OCI-LY7 (cell line): ENCODE measurements at regions not wholly inside any gene's neighbourhood (a gene's known extent, or its start where the extent isn't known, plus 50 kb on each side); places are given as distances from the start of the nearest gene placed in this dataset.
A peak's percentile ranks its signal among the peaks of the same experiment; 100 is the strongest.

ENCODE experiments used
- BruUV-seq: library from RNA; stranded (reverse); fragments of 400-500 nt; replicated peaks from 2 replicates; lab custom pipeline; 2021; lab: Mats Ljungman, UMichigan
- CTCF ChIA-PET: fragments of 300-600 bp; sonication (Branson Sonifier 250); formaldehyde crosslinking; loops from one replicate; lab custom pipeline; 2022; ENCODE audit warnings: antibody characterized with exemption; ENCODE audit not compliant: unreplicated experiment; lab: Charles Lee
- POLR2A ChIA-PET: fragments of 300-600 bp; sonication (Branson Sonifier 250); formaldehyde crosslinking; loops from one replicate; lab custom pipeline; 2022; ENCODE audit warnings: antibody characterized with exemption; lab: Charles Lee
- DNase-seq: peaks from one replicate; pipeline ENCODE4 v3.0.0-alpha.2; 2015; ENCODE audit warnings: low spot score
- H2AFZ ChIP-seq: fragments of 200-600 bp; sonication (generic), shearing (Covaris generic); 2 replicates; pipeline ENCODE4 v1.6.1; 2014; ENCODE audit warnings: mild to moderate bottlenecking, antibody characterized with exemption, low read length, moderate library complexity
- H3K27ac ChIP-seq: fragments of 200-600 bp; sonication (generic); 2 replicates; pipeline ENCODE4 v1.5.1; 2014; ENCODE audit warnings: mixed run types, low read depth, mild to moderate bottlenecking, moderate library complexity, low read length, inconsistent platforms; ENCODE audit not compliant: poor library complexity, severe bottlenecking
- H3K36me3 ChIP-seq: fragments of 200-600 bp; sonication (generic); 2 replicates; pipeline ENCODE4 v1.6.1; 2014; ENCODE audit warnings: mild to moderate bottlenecking, antibody characterized with exemption, low read length, moderate library complexity, mixed read lengths; ENCODE audit not compliant: insufficient read depth
- H3K4me1 ChIP-seq: fragments of 200-600 bp; sonication (generic); 2 replicates; pipeline ENCODE4 v1.5.1; 2014; ENCODE audit warnings: mild to moderate bottlenecking, low read length; ENCODE audit not compliant: insufficient read depth, poor library complexity, severe bottlenecking
- H3K4me2 ChIP-seq: fragments of 200-600 bp; sonication (generic); 2 replicates; pipeline ENCODE4 v1.6.1; 2014; ENCODE audit warnings: mild to moderate bottlenecking, low read length
- H3K4me3 ChIP-seq: fragments of 200-600 bp; sonication (generic); 2 replicates; pipeline ENCODE4 v1.5.1; 2014; ENCODE audit warnings: mild to moderate bottlenecking, low read depth, low read length; ENCODE audit not compliant: poor library complexity, severe bottlenecking
- H3K79me2 ChIP-seq: fragments of 200-600 bp; sonication (generic); 2 replicates; pipeline ENCODE4 v1.6.1; 2016; ENCODE audit warnings: low read depth, mild to moderate bottlenecking, low read length, moderate library complexity, mixed read lengths; ENCODE audit not compliant: insufficient read depth
- H3K9me2 ChIP-seq: fragments of 200-600 bp; sonication (generic); 2 replicates; pipeline ENCODE4 v1.6.1; 2016; ENCODE audit warnings: mild to moderate bottlenecking, low read length, mixed read lengths; ENCODE audit not compliant: insufficient read depth
- H3K9me3 ChIP-seq: fragments of 200-600 bp; sonication (generic); 2 replicates; pipeline ENCODE4 v1.6.1; 2014; ENCODE audit warnings: mild to moderate bottlenecking, mixed run types, low read length, mixed read lengths
- H4K20me1 ChIP-seq: fragments of 200-600 bp; sonication (generic); 2 replicates; pipeline ENCODE4 v1.6.1; 2014; ENCODE audit warnings: mild to moderate bottlenecking, antibody characterized with exemption, low read length, moderate library complexity, mixed read lengths; ENCODE audit not compliant: insufficient read depth
- EZH2phosphoT487 ChIP-seq: fragments of 200-600 bp; sonication (generic); IDR thresholded peaks from 2 replicates; pipeline ENCODE4 v1.6.1; 2018; ENCODE audit warnings: low read depth, borderline replicate concordance, mild to moderate bottlenecking, mixed run types, antibody characterized with exemption, low read length, moderate library complexity, mixed read lengths
- intact Hi-C: fragments of 100-400 bp; cut with micrococcal nuclease; formaldehyde crosslinking; loops from one replicate; pipeline ENCODE4 v1.10.0; 2022; ENCODE audit not compliant: unreplicated experiment
- TF ChIP-seq, protein P1 (sequence below): fragments of 200-600 bp; sonication (generic); conservative IDR thresholded peaks from 2 replicates; pipeline ENCODE4 v1.5.1; 2014; ENCODE audit warnings: mild to moderate bottlenecking, antibody characterized with exemption, low read length, moderate library complexity, mixed read lengths

DNA sequence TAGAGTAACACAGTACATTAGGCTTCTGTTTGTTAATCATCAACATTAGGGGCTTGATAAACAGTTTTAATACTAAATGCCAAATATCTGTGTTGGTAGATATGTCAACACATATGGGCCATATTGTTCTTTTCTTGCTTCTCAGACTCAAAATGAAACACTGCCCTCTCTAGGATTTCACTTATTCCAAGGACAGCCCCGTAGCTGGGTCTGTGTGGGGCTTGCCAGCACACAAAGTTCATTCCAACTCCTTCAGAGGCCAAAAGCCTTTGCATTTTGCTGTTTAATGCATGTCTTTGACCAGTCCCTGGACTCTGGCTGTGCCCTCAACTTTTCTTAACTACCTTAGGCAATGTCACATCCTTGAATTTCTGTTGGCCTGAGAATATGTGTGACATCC, 102.0 kb upstream of the ZNF827 start:
- Histone ChIP-seq H3K79me2 (no peaks in the 10 kb centered on the region), H3K36me3 (no peaks in the 10 kb centered on the region; the same call in 1 of the 2 replicates), H3K4me1 (peaks cover 15% of the 10 kb centered on the region), H4K20me1 (no peaks in the 10 kb centered on the region), H2AFZ (peak overlapping the region; percentile 53; the same call in 1 of the 2 replicates), H3K27ac (no peak overlapping the region), H3K9me3 (no peaks in the 10 kb centered on the region; the same call in 1 of the 2 replicates), H3K9me2 (no peaks in the 10 kb centered on the region), H3K4me2 (no peak overlapping the region), H3K4me3 (no peak overlapping the region)
- ChIA-PET POLR2A (interaction anchor here (0.6 to 1.0 kb wide), 2 partner anchors 10 to 436 kb away, joined by 4 to 6 read pairs; no protein-coding TSS in a partner anchor), CTCF (no interaction called here)
- intact Hi-C loops: no loop called here
- no peak for DNase-seq
- no TSS peak for BruUV-seq
- no peak for TF ChIP-seq EZH2phosphoT487
- TF ChIP-seq, protein P1, sequence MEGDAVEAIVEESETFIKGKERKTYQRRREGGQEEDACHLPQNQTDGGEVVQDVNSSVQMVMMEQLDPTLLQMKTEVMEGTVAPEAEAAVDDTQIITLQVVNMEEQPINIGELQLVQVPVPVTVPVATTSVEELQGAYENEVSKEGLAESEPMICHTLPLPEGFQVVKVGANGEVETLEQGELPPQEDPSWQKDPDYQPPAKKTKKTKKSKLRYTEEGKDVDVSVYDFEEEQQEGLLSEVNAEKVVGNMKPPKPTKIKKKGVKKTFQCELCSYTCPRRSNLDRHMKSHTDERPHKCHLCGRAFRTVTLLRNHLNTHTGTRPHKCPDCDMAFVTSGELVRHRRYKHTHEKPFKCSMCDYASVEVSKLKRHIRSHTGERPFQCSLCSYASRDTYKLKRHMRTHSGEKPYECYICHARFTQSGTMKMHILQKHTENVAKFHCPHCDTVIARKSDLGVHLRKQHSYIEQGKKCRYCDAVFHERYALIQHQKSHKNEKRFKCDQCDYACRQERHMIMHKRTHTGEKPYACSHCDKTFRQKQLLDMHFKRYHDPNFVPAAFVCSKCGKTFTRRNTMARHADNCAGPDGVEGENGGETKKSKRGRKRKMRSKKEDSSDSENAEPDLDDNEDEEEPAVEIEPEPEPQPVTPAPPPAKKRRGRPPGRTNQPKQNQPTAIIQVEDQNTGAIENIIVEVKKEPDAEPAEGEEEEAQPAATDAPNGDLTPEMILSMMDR: peak; percentile 55; the same call in 1 of the 2 replicates

DNA sequence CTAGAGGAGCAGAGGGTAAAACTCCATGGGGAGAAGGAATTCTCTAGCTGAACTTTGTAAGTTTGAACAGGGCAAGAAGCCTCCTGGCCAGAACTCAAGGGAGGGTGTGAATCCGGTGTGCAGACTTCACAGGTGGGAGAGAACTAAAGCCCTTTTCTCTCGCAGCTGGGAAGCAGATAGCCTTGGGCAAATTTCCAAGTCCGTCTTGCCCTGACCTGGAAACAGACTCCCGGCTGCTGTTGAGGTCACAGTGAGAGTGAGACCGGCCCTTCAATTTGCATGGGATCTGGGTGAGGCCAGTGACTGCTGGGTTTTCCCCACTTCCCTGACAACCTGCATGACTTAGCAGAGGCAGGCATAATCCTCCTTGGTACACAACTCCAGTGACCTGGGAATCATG, 94.5 kb upstream of the ZNF827 start:
- no peaks in the 10 kb centered on the region for H3K9me2 ChIP-seq
- H3K9me3 ChIP-seq: no peaks in the 10 kb centered on the region
- H3K4me1 ChIP-seq: peaks cover 49% of the 10 kb centered on the region
- H3K4me2 ChIP-seq: 0 out of 2 replicates have a peak overlapping the region, but pooled peaks have one; percentile 47
- H3K27ac ChIP-seq: no peak overlapping the region
- H4K20me1 ChIP-seq: no peaks in the 10 kb centered on the region
- POLR2A ChIA-PET: interaction anchor here (1.2 to 5.7 kb wide), 5 partner anchors 13 to 100 kb away, joined by 3 to 42 read pairs (median 5); no protein-coding TSS in a partner anchor
- no peak overlapping the region for H3K4me3 ChIP-seq
- no peaks in the 10 kb centered on the region for H3K36me3 ChIP-seq
- H3K79me2 ChIP-seq: no peaks in the 10 kb centered on the region
- no peak for DNase-seq
- BruUV-seq: no TSS peak
- CTCF ChIA-PET: no interaction called here
- intact Hi-C loops: loop anchor here (2.0 to 5.0 kb wide), 3 partner anchors 16 to 144 kb away; partner anchors contain the start of genes LSM6 and ZNF827
- H2AFZ ChIP-seq: peak overlapping the region; percentile 98; the same call in 1 of the 2 replicates
- TF ChIP-seq, protein P1: no peak

DNA sequence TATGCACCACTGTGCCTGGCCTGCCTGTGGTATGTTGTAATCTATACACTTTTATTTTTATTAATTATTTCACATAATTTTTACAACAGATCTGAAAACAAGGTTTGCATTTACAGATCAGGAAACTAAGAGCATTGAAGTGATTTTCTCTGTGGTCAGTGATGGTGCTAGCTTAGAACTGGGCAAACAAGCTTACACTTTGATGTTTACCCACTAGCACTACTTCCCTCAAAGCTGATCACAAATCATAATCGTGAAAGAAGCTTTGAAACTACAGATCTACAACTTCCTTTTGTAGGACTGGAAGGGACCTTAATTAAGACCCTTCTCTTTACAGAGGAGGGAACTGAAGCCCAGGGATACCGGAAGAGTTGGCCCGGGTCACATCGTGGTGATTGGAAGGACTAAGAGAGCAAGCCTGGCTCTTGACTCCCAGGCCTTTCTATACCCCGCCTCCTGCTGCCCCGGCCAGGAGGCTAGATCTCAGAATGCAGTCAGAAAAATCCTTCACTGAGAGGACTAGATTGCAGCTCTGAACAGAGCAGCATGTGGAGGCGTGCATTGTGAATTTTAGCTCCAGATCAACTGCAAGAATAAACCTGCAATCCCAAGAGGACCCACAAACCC, 93.7 kb upstream of the ZNF827 start:
- Histone ChIP-seq H3K9me2 (no peaks in the 10 kb centered on the region), H3K4me1 (peaks cover 49% of the 10 kb centered on the region), H2AFZ (peak overlapping the region; percentile 98), H3K79me2 (no peaks in the 10 kb centered on the region), H3K27ac (peak overlapping the region; percentile 11), H3K9me3 (no peaks in the 10 kb centered on the region), H3K4me3 (no peak overlapping the region), H4K20me1 (no peaks in the 10 kb centered on the region), H3K36me3 (no peaks in the 10 kb centered on the region), H3K4me2 (peak overlapping the region; percentile 47)
- POLR2A ChIA-PET: interaction anchor here (0.5 to 5.7 kb wide), 12 partner anchors 9 to 856 kb away, joined by 3 to 42 read pairs (median 3); no protein-coding TSS in a partner anchor
- intact Hi-C loops: loop anchor here (2.0 to 5.0 kb wide), 3 partner anchors 16 to 145 kb away; partner anchors contain the start of genes LSM6 and ZNF827
- no peak for TF ChIP-seq EZH2phosphoT487
- TF ChIP-seq, protein P1: no peak
- no TSS peak for BruUV-seq
- CTCF ChIA-PET: no interaction called here
- peak; percentile 44 for DNase-seq
